ENCODE measurements at regions not wholly inside any gene's neighbourhood (a gene's known extent, or its start where the extent isn't known, plus 50 kb on each side); places are given as distances from the start of the nearest gene placed in this dataset.

GRCh38 chr3:187849016-187849654, 103.9 kb upstream of the BCL6 start:
- ATAC-seq (ENCODE audit: low read depth) = no peak
- no peaks in the 10 kb centered on the region for H3K36me3 ChIP-seq (ENCODE audit: low read depth)
- H3K9me3 ChIP-seq (ENCODE audit: severe bottlenecking) = no peaks in the 10 kb centered on the region
- peaks cover 5% of the 10 kb centered on the region for H3K4me1 ChIP-seq (ENCODE audit: insufficient read depth, poor library complexity, severe bottlenecking)
- no peak overlapping the region for H3K27ac ChIP-seq (ENCODE audit: poor library complexity, severe bottlenecking)
- DNase-seq (ENCODE audit: low spot score) = no peak
- H3K27me3 ChIP-seq (ENCODE audit: insufficient read depth, poor library complexity, severe bottlenecking) = no peaks in the 10 kb centered on the region
- no peak overlapping the region for H3K4me3 ChIP-seq (ENCODE audit: severe bottlenecking)
- no peak for TF ChIP-seq CTCF (IDR thresholded peaks at IDR 0.05; ENCODE audit: poor library complexity, severe bottlenecking)

DNA sequence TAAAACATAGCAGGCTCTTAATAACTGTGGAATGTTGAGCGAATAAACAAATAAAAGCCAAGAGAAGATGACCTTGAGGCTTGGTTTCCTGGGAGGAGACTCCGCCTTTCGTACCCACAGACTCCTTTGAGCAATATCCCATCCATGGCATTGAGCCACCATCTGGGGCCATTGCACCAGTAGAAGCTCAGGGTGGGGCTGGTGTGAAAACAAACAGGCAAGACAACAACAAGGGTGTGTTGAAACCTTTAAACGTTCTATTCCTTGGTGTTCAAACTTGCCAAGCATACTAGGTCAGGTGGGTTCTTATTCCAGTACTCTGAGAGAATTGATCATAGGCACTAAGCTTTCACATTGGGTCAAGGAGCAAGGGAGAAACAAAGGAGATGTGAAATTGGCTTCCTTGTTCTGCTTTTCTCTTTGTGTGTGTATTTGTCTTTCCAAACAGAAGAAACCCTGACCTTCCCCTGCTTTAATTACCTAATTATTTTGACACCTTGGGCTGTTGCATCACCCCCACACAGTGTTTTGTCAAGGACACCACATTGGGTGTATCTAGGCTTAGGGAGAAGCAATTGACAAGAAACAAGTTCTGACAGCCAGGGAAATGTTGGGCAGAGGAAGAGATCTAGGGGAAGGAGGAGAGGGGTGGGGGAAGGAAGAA, 105.1 kb upstream of the BCL6 start:
- Histone ChIP-seq H3K36me3 (ENCODE audit: low read depth) (no peaks in the 10 kb centered on the region), H3K9me3 (ENCODE audit: severe bottlenecking) (no peaks in the 10 kb centered on the region), H3K4me3 (ENCODE audit: severe bottlenecking) (no peak overlapping the region), H3K27me3 (ENCODE audit: insufficient read depth, poor library complexity, severe bottlenecking) (no peaks in the 10 kb centered on the region), H3K27ac (ENCODE audit: poor library complexity, severe bottlenecking) (no peak overlapping the region), H3K4me1 (ENCODE audit: insufficient read depth, poor library complexity, severe bottlenecking) (peaks cover 5% of the 10 kb centered on the region)
- TF ChIP-seq CTCF (IDR thresholded peaks at IDR 0.05; ENCODE audit: poor library complexity, severe bottlenecking) = no peak
- no peak for DNase-seq (ENCODE audit: low spot score)
- no peak for ATAC-seq (ENCODE audit: low read depth)

- no peak for TF ChIP-seq CTCF (IDR thresholded peaks at IDR 0.05; ENCODE audit: poor library complexity, severe bottlenecking)
- Histone ChIP-seq H3K4me3 (ENCODE audit: severe bottlenecking) (no peak overlapping the region), H3K9me3 (ENCODE audit: severe bottlenecking) (no peaks in the 10 kb centered on the region), H3K4me1 (ENCODE audit: insufficient read depth, poor library complexity, severe bottlenecking) (peaks cover 5% of the 10 kb centered on the region), H3K36me3 (ENCODE audit: low read depth) (no peaks in the 10 kb centered on the region), H3K27ac (ENCODE audit: poor library complexity, severe bottlenecking) (no peak overlapping the region), H3K27me3 (ENCODE audit: insufficient read depth, poor library complexity, severe bottlenecking) (no peaks in the 10 kb centered on the region)
- DNase-seq (ENCODE audit: low spot score) (no peak), ATAC-seq (ENCODE audit: low read depth) (peak; percentile 61)
Measured at GRCh38 chr3:187852842-187853730, 107.8 kb upstream of the BCL6 start.

- Histone ChIP-seq H3K36me3 (ENCODE audit: low read depth) (no peaks in the 10 kb centered on the region), H3K27me3 (ENCODE audit: insufficient read depth, poor library complexity, severe bottlenecking) (no peaks in the 10 kb centered on the region), H3K4me3 (ENCODE audit: severe bottlenecking) (no peak overlapping the region), H3K4me1 (ENCODE audit: insufficient read depth, poor library complexity, severe bottlenecking) (peaks cover 5% of the 10 kb centered on the region), H3K27ac (ENCODE audit: poor library complexity, severe bottlenecking) (no peak overlapping the region), H3K9me3 (ENCODE audit: severe bottlenecking) (no peaks in the 10 kb centered on the region)
- no peak for DNase-seq (ENCODE audit: low spot score)
- TF ChIP-seq CTCF (IDR thresholded peaks at IDR 0.05; ENCODE audit: poor library complexity, severe bottlenecking) = no peak
- no peak for ATAC-seq (ENCODE audit: low read depth)
Measured at GRCh38 chr3:187855131-187855530, 109.9 kb upstream of the BCL6 start.

Data from RWPE2 (cell line).